Chondrocyte (in vitro differentiated cells): ENCODE measurements at regions not wholly inside any gene's neighbourhood (a gene's known extent, or its start where the extent isn't known, plus 50 kb on each side); places are given as distances from the start of the nearest gene placed in this dataset.

Experiments
- DNase-seq: peaks from one replicate; pipeline ENCODE4 v3.0.0; 2021; ENCODE audit warnings: mixed read lengths, low spot score
- H3K27ac Mint-ChIP-seq: one replicate; pipeline ENCODE4 v1.8.0; 2021; ENCODE audit warnings: mild to moderate bottlenecking, moderate library complexity, mixed read lengths; ENCODE audit not compliant: unreplicated experiment
- H3K27me3 Mint-ChIP-seq: 2 replicates; pipeline ENCODE4 v1.8.0; 2021; ENCODE audit warnings: low read depth, mixed read lengths
- H3K36me3 Mint-ChIP-seq: 2 replicates; pipeline ENCODE4 v1.8.0; 2021; ENCODE audit warnings: low read depth, mixed read lengths
- H3K4me1 Mint-ChIP-seq: 2 replicates; pipeline ENCODE4 v1.8.0; 2021; ENCODE audit warnings: low read depth, mild to moderate bottlenecking, mixed read lengths
- H3K4me3 Mint-ChIP-seq: one replicate; pipeline ENCODE4 v1.8.0; 2021; ENCODE audit warnings: mild to moderate bottlenecking, moderate library complexity, mixed read lengths; ENCODE audit not compliant: unreplicated experiment
- H3K9me3 Mint-ChIP-seq: 2 replicates; pipeline ENCODE4 v1.8.0; 2021; ENCODE audit warnings: low read depth, mixed read lengths
- TF ChIP-seq, protein P1 (sequence below): fragments of 200-600 bp; sonication (generic); IDR thresholded peaks from 2 replicates; pipeline ENCODE4 v1.5.0; 2021; ENCODE audit warnings: antibody characterized with exemption, mild to moderate bottlenecking, moderate library complexity

DNA sequence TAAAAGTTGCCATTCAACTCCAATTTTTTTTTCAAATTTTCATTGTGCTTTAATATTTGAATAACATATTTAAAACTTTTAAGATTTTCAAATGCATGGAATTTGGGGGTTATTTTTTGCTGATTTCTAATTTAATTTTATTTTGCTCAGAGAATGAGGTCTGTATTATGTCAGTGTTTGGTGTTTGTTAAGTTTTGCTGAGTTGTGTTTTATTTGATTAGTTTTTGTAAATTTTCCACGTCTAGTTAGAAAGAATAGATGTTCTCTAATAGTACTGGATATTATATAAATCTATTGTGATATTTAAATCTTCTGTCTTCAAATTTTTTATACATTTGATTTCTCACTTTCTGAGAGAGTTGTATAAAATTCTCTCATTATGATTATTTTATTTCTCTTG, 145.9 kb downstream of the MACIR start:
- Mint-ChIP-seq H3K4me1 (no peaks in the 10 kb centered on the region), H3K4me3 (no peak overlapping the region)

DNA sequence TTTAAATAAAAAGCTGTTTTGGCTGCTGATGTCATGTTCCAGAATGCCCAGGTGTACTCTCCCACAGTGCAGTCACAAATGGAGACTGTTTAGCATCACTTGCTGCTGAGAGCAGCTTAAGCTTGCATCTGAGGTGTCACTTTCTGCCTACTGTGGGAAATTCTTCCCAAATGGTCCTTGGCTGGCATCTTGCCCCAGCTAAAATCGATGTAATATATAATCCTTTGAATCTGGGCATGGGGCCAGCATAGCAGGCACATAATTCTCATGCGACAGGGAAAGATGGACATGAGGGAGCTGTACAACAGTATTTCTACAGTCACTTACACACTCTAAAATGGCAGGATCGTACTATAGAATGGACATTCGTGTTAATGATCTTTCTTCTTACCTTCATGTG, 144.3 kb downstream of the MACIR start:
- no peaks in the 10 kb centered on the region for H3K9me3 Mint-ChIP-seq
- no peak overlapping the region for H3K4me3 Mint-ChIP-seq
- no peak overlapping the region for H3K27ac Mint-ChIP-seq
- no peaks in the 10 kb centered on the region for H3K27me3 Mint-ChIP-seq
- TF ChIP-seq, protein P1, sequence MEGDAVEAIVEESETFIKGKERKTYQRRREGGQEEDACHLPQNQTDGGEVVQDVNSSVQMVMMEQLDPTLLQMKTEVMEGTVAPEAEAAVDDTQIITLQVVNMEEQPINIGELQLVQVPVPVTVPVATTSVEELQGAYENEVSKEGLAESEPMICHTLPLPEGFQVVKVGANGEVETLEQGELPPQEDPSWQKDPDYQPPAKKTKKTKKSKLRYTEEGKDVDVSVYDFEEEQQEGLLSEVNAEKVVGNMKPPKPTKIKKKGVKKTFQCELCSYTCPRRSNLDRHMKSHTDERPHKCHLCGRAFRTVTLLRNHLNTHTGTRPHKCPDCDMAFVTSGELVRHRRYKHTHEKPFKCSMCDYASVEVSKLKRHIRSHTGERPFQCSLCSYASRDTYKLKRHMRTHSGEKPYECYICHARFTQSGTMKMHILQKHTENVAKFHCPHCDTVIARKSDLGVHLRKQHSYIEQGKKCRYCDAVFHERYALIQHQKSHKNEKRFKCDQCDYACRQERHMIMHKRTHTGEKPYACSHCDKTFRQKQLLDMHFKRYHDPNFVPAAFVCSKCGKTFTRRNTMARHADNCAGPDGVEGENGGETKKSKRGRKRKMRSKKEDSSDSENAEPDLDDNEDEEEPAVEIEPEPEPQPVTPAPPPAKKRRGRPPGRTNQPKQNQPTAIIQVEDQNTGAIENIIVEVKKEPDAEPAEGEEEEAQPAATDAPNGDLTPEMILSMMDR: no peak
- no peaks in the 10 kb centered on the region for H3K36me3 Mint-ChIP-seq
- H3K4me1 Mint-ChIP-seq: no peaks in the 10 kb centered on the region
- DNase-seq: no peak

More for the DNA sequence above, 145.9 kb downstream of the MACIR start:
- Mint-ChIP-seq H3K9me3 (no peaks in the 10 kb centered on the region), H3K27me3 (no peaks in the 10 kb centered on the region), H3K27ac (no peak overlapping the region), H3K36me3 (no peaks in the 10 kb centered on the region)
- DNase-seq: no peak
- TF ChIP-seq, protein P1: no peak

DNA sequence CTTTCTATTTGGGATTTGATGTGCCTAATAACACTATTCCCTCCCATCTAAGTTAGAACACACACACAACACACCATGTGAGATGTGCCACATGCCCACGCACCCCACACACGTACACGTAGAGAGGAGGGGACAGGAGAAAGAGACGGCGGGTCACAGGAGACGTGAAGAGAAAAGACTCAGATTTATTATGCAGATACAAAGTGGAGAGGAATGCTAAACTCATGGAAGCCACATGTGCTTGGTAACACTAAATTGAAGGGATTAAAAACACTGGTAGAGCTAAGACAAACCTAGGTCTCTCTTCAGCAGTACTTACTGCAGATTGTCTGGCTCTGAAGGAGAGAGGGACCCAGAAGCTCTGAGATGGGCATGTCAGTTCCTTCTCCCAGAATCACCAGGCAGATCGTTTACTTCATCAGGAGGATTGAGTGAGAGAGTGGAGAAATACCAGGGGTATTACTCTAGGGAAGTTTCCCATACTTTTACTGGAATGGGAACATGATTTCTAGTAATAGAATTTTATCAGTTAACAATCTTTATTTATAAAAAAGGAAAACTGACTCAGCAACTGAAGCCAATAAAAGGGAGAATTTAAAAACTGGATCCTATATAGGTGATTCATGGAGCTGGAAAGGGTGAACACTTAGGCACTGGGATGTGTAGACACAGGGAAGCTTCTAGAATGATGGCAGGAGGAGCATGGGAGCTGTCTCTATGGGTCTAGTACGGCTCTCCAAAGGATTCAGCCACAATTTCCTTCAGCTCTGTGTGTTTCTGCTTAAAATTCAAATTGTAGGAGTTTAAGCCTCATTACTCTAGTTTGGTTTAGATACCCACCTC, 139.4 kb downstream of the MACIR start:
- peaks cover 4% of the 10 kb centered on the region for H3K4me1 Mint-ChIP-seq
- H3K27me3 Mint-ChIP-seq: no peaks in the 10 kb centered on the region
- H3K4me3 Mint-ChIP-seq: no peak overlapping the region
- no peak overlapping the region for H3K27ac Mint-ChIP-seq
- no peaks in the 10 kb centered on the region for H3K9me3 Mint-ChIP-seq
- H3K36me3 Mint-ChIP-seq: no peaks in the 10 kb centered on the region
- TF ChIP-seq, protein P1: no peak
- no peak for DNase-seq

DNA sequence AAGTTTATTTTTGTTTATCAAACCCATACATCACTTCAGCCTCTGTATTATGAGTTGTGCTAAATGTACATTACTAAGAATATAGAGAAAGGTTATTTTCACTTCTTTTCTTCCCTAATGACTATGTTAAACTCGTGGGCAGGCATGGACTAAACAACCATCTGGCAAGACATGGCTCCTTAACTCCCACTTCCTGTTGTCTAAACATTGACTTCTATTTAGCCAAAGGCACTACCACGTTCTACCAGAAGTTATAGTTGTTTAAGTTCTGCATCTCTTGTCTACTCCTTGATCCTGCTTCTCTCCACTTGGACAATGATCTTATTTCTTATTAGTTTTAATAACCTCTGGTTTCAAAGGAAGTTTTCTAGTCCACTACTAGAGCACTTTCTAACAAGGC, 136.1 kb downstream of the MACIR start:
- TF ChIP-seq, protein P1: no peak
- no peak overlapping the region for H3K27ac Mint-ChIP-seq
- H3K4me3 Mint-ChIP-seq: no peak overlapping the region

DNA sequence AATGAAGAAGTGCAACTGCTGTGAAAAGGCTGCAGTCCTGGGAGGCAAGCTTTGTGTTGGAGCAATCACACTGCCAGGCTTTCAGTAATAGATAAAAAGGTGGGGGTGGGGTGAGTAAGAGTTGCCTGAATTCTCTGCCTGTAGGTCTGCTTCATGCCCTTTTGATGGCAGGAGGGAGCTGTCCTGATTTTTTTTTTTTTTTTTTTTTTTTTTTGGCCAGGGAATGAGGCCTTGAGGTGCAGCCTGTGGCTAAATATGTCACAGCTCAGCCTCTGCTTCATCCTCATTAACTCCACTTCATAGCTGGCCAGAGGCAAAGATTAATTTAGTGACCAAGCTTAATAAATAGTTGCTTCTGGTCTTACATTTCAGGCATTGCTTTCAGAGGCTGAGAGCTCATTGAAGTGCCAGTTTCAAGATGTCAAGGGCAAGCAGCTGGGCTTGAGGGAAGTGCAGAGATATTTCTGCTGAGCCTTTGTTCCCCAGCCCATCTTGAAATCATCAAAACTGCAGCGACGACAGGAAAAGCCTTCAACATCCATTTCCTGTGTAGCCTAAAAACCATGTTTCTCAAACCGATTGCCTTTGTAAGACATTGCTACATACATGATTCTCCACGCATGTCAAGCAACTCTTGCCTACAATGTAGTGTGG, 134.7 kb downstream of the MACIR start:
- Mint-ChIP-seq H3K27ac (peak overlapping the region; percentile 45), H3K4me3 (no peak overlapping the region), H3K9me3 (no peaks in the 10 kb centered on the region), H3K27me3 (no peaks in the 10 kb centered on the region), H3K36me3 (no peaks in the 10 kb centered on the region), H3K4me1 (peaks cover 4% of the 10 kb centered on the region)
- TF ChIP-seq, protein P1: peak; percentile 55
- DNase-seq: no peak

More for the DNA sequence above, 136.1 kb downstream of the MACIR start:
- Mint-ChIP-seq H3K9me3 (no peaks in the 10 kb centered on the region), H3K36me3 (no peaks in the 10 kb centered on the region), H3K27me3 (no peaks in the 10 kb centered on the region), H3K4me1 (peaks cover 4% of the 10 kb centered on the region)
- no peak for DNase-seq
